ENCODE measurements at regions not wholly inside any gene's neighbourhood (a gene's known extent, or its start where the extent isn't known, plus 50 kb on each side); places are given as distances from the start of the nearest gene placed in this dataset.

GRCh38 chr9:108282872-108283271, 572.9 kb downstream of the ACTL7B start:
- Histone ChIP-seq H4K20me1 (ENCODE audit: insufficient read depth, poor library complexity, severe bottlenecking) (no peaks in the 10 kb centered on the region), H3K9me3 (ENCODE audit: low read depth) (no peaks in the 10 kb centered on the region), H3K36me3 (replicated peaks; ENCODE audit: insufficient read depth, low read depth) (no peaks in the 10 kb centered on the region), H3K4me1 (ENCODE audit: insufficient read depth) (no peaks in the 10 kb centered on the region), H3K79me2 (no peaks in the 10 kb centered on the region), H3K9me2 (replicated peaks; ENCODE audit: insufficient read depth) (no peaks in the 10 kb centered on the region), H3K27ac (no peak overlapping the region), H3K4me2 (no peak overlapping the region), H2AFZ (no peak overlapping the region), H3K27me3 (no peaks in the 10 kb centered on the region), H3K4me3 (no peak overlapping the region)
- TF ChIP-seq CTCF (IDR thresholded peaks at IDR 0.05; ENCODE audit: poor library complexity) (peak; percentile 15), EZH2 (IDR thresholded peaks at IDR 0.05; ENCODE audit: borderline replicate concordance) (no peak)
- DNase-seq (ENCODE audit: low spot score), result no peak
- WGBS (ENCODE audit: low lambda C conversion rate, missing lambda C conversion rate), result 80% methylated on average over 4 of the region's 4 CpGs

GRCh38 chr9:108281696-108282095, 574.1 kb downstream of the ACTL7B start:
- Histone ChIP-seq H4K20me1 (ENCODE audit: insufficient read depth, poor library complexity, severe bottlenecking) (no peaks in the 10 kb centered on the region), H3K36me3 (replicated peaks; ENCODE audit: insufficient read depth, low read depth) (no peaks in the 10 kb centered on the region), H3K9me2 (replicated peaks; ENCODE audit: insufficient read depth) (no peaks in the 10 kb centered on the region), H3K4me2 (no peak overlapping the region), H3K27ac (no peak overlapping the region), H3K9me3 (ENCODE audit: low read depth) (no peaks in the 10 kb centered on the region), H3K4me3 (no peak overlapping the region), H3K27me3 (no peaks in the 10 kb centered on the region), H3K4me1 (ENCODE audit: insufficient read depth) (no peaks in the 10 kb centered on the region), H2AFZ (no peak overlapping the region), H3K79me2 (no peaks in the 10 kb centered on the region)
- DNase-seq (ENCODE audit: low spot score), result no peak
- WGBS (ENCODE audit: low lambda C conversion rate, missing lambda C conversion rate), result 81% methylated on average over 1 of the region's 1 CpG
- TF ChIP-seq EZH2 (IDR thresholded peaks at IDR 0.05; ENCODE audit: borderline replicate concordance) (no peak), CTCF (IDR thresholded peaks at IDR 0.05; ENCODE audit: poor library complexity) (no peak), EZH2phosphoT487 (IDR thresholded peaks at IDR 0.05; ENCODE audit: low read depth, severe bottlenecking, unreplicated experiment) (no peak)

GRCh38 chr9:108278341-108278740, 577.4 kb downstream of the ACTL7B start:
- Histone ChIP-seq H3K4me3 (no peak overlapping the region), H3K4me2 (no peak overlapping the region), H3K9me2 (replicated peaks; ENCODE audit: insufficient read depth) (no peaks in the 10 kb centered on the region), H3K4me1 (ENCODE audit: insufficient read depth) (peaks cover under 1% of the 10 kb centered on the region), H3K36me3 (replicated peaks; ENCODE audit: insufficient read depth, low read depth) (no peaks in the 10 kb centered on the region), H3K27ac (no peak overlapping the region), H3K9me3 (ENCODE audit: low read depth) (no peaks in the 10 kb centered on the region), H4K20me1 (ENCODE audit: insufficient read depth, poor library complexity, severe bottlenecking) (no peaks in the 10 kb centered on the region), H2AFZ (no peak overlapping the region), H3K27me3 (no peaks in the 10 kb centered on the region), H3K79me2 (no peaks in the 10 kb centered on the region)
- no peak for TF ChIP-seq EZH2phosphoT487 (IDR thresholded peaks at IDR 0.05; ENCODE audit: low read depth, severe bottlenecking, unreplicated experiment)
- TF ChIP-seq CTCF (IDR thresholded peaks at IDR 0.05; ENCODE audit: poor library complexity), result no peak
- no peak for TF ChIP-seq EZH2 (IDR thresholded peaks at IDR 0.05; ENCODE audit: borderline replicate concordance)
- DNase-seq (ENCODE audit: low spot score), result no peak

GRCh38 chr9:108277216-108277615, 578.6 kb downstream of the ACTL7B start:
- Histone ChIP-seq H3K4me3 (no peak overlapping the region), H4K20me1 (ENCODE audit: insufficient read depth, poor library complexity, severe bottlenecking) (no peaks in the 10 kb centered on the region), H3K4me2 (no peak overlapping the region), H3K9me3 (ENCODE audit: low read depth) (no peaks in the 10 kb centered on the region), H3K9me2 (replicated peaks; ENCODE audit: insufficient read depth) (no peaks in the 10 kb centered on the region), H3K36me3 (replicated peaks; ENCODE audit: insufficient read depth, low read depth) (no peaks in the 10 kb centered on the region), H3K27me3 (no peaks in the 10 kb centered on the region), H3K4me1 (ENCODE audit: insufficient read depth) (peaks cover 12% of the 10 kb centered on the region), H2AFZ (no peak overlapping the region), H3K27ac (no peak overlapping the region), H3K79me2 (no peaks in the 10 kb centered on the region)
- no peak for DNase-seq (ENCODE audit: low spot score)
- TF ChIP-seq EZH2phosphoT487 (IDR thresholded peaks at IDR 0.05; ENCODE audit: low read depth, severe bottlenecking, unreplicated experiment), result no peak
- no peak for TF ChIP-seq EZH2 (IDR thresholded peaks at IDR 0.05; ENCODE audit: borderline replicate concordance)
- no peak for TF ChIP-seq CTCF (IDR thresholded peaks at IDR 0.05; ENCODE audit: poor library complexity)
